H1 (cell line): ENCODE measurements at regions not wholly inside any gene's neighbourhood (a gene's known extent, or its start where the extent isn't known, plus 50 kb on each side); places are given as distances from the start of the nearest gene placed in this dataset.

Experiments used
- CTCF ChIA-PET: fragments of 300-600 bp; sonication (Branson Sonifier 250); formaldehyde crosslinking; loops from one replicate; lab custom pipeline; 2021; ENCODE audit not compliant: partially characterized antibody; lab: Charles Lee
- POLR2A ChIA-PET: fragments of 300-600 bp; sonication (Branson Sonifier 250); formaldehyde crosslinking; loops from one replicate; lab custom pipeline; 2021; ENCODE audit warnings: inconsistent platforms; ENCODE audit not compliant: partially characterized antibody; lab: Charles Lee
- DNase-seq, 2 experiments: peaks; one replicate each; pipeline versions ENCODE4 v3.0.0 to v3.0.0-alpha.2; 2010 to 2022; ENCODE audit warnings: low spot score in 2 of 2, low read depth in 1 of 2, mixed read lengths in 1 of 2
- FAIRE-seq: peaks from 2 replicates; lab custom pipeline; 2011; peaks lifted over from hg19 to GRCh38; lab: Jason Lieb, UNC
- H2AFZ ChIP-seq: 2 replicates; pipeline ENCODE4 v1.8.1; 2012; ENCODE audit warnings: low read length, inconsistent platforms
- H2AK5ac ChIP-seq: 2 replicates; pipeline ENCODE4 v1.6.1; 2013; ENCODE audit warnings: low read depth, low read length
- H2BK120ac ChIP-seq: replicated peaks from 2 replicates; pipeline ENCODE3; 2013; ENCODE audit warnings: low read depth, low read length, inconsistent platforms
- H2BK12ac ChIP-seq: 2 replicates; pipeline ENCODE4 v1.6.1; 2013; ENCODE audit warnings: low read depth, low read length
- H2BK15ac ChIP-seq: 2 replicates; pipeline ENCODE4 v1.6.1; 2013; ENCODE audit warnings: low read length
- H2BK20ac ChIP-seq: 2 replicates; pipeline ENCODE4 v1.6.1; 2013; ENCODE audit warnings: low read length
- H2BK5ac ChIP-seq: 2 replicates; pipeline ENCODE4 v1.6.1; 2013; ENCODE audit warnings: low read depth, low read length
- H3K14ac ChIP-seq: 2 replicates; pipeline ENCODE4 v1.6.1; 2013; ENCODE audit warnings: inconsistent platforms; ENCODE audit not compliant: insufficient read length
- H3K18ac ChIP-seq: 2 replicates; pipeline ENCODE4 v1.6.1; 2013; ENCODE audit warnings: low read length; ENCODE audit errors: extremely low read depth
- H3K23ac ChIP-seq: 2 replicates; pipeline ENCODE4 v1.6.1; 2013; ENCODE audit warnings: inconsistent platforms; ENCODE audit not compliant: insufficient read length
- H3K23me2 ChIP-seq: 2 replicates; pipeline ENCODE4 v1.6.1; 2013; ENCODE audit warnings: low read depth, low read length
- H3K27ac ChIP-seq: 2 replicates; pipeline ENCODE4 v1.6.1; 2011; ENCODE audit warnings: low read depth, low read length, inconsistent platforms
- H3K27me3 ChIP-seq, 4 experiments: replicated peaks in 1 of 4; 1 replicate in 1 of 4; 2 replicates in 3 of 4; pipeline versions ENCODE4 v1.6.1 to v1.8.1; 2011 to 2013; ENCODE audit warnings: low read length in 3 of 4, mild to moderate bottlenecking in 3 of 4, inconsistent platforms in 2 of 4, mixed read lengths in 2 of 4, moderate library complexity in 1 of 4; ENCODE audit not compliant: control insufficient read depth in 3 of 4, insufficient read depth in 3 of 4; ENCODE audit errors: extremely low read depth in 1 of 4
- H3K36me3 ChIP-seq, 4 experiments: 2 replicates each; pipeline versions ENCODE4 v1.6.1 to v1.8.1; 2011 to 2013; ENCODE audit warnings: mild to moderate bottlenecking in 4 of 4, low read length in 3 of 4, moderate library complexity in 2 of 4, control low read depth in 1 of 4, inconsistent platforms in 1 of 4; ENCODE audit not compliant: insufficient read depth in 4 of 4, control insufficient read depth in 2 of 4
- H3K4ac ChIP-seq: replicated peaks from 2 replicates; pipeline ENCODE3; 2013; ENCODE audit warnings: low read length, low read depth, mixed read lengths, inconsistent platforms; ENCODE audit not compliant: insufficient read length
- H3K4me1 ChIP-seq, 4 experiments: replicated peaks in 1 of 4; 1 replicate in 1 of 4; 2 replicates in 3 of 4; pipeline versions ENCODE4 v1.6.1 to v1.8.1; 2011 to 2013; ENCODE audit warnings: low read length in 3 of 4, inconsistent platforms in 2 of 4, mixed read lengths in 1 of 4; ENCODE audit not compliant: insufficient read depth in 4 of 4, control insufficient read depth in 3 of 4
- H3K4me2 ChIP-seq, 2 experiments: 2 replicates each; pipeline versions ENCODE4 v1.6.1 to v1.8.1; 2011 to 2013; ENCODE audit warnings: low read depth in 2 of 2, low read length in 2 of 2, control low read depth in 1 of 2, inconsistent platforms in 1 of 2, mild to moderate bottlenecking in 1 of 2; ENCODE audit not compliant: insufficient read depth in 1 of 2
- H3K4me3 ChIP-seq, 4 experiments: fragments of 200-600, 300-600 bp in 1 of 4; sonication (generic), shearing (Covaris generic), sonication (Bioruptor Twin) in 1 of 4; 2 replicates each; pipeline versions ENCODE4 v1.5.1 to v1.8.1; 2011 to 2016; ENCODE audit warnings: low read length in 4 of 4, low read depth in 3 of 4, control low read depth in 2 of 4, inconsistent platforms in 2 of 4, mild to moderate bottlenecking in 2 of 4, mixed read lengths in 1 of 4, moderate library complexity in 1 of 4; ENCODE audit not compliant: insufficient read depth in 2 of 4; ENCODE audit errors: extremely low read depth in 1 of 4
- H3K56ac ChIP-seq: replicated peaks from 2 replicates; pipeline ENCODE3; 2013; ENCODE audit warnings: low read depth, mild to moderate bottlenecking, mixed read lengths, low read length, inconsistent platforms; ENCODE audit not compliant: insufficient read length
- H3K79me1 ChIP-seq: 2 replicates; pipeline ENCODE4 v1.6.1; 2013; ENCODE audit warnings: low read depth, low read length, control low read depth
- H3K79me2 ChIP-seq, 2 experiments: 2 replicates each; pipeline versions ENCODE4 v1.6.1 to v1.8.1; 2012 to 2013; ENCODE audit warnings: low read length in 2 of 2, mild to moderate bottlenecking in 2 of 2, inconsistent platforms in 1 of 2; ENCODE audit not compliant: insufficient read depth in 2 of 2, control insufficient read depth in 1 of 2
- H3K9ac ChIP-seq, 4 experiments: replicated peaks in 1 of 4; 1 replicate in 1 of 4; 2 replicates in 3 of 4; pipeline versions ENCODE4 v1.6.1 to v1.8.1; 2011 to 2013; ENCODE audit warnings: low read depth in 3 of 4, low read length in 3 of 4, control low read depth in 2 of 4, mild to moderate bottlenecking in 2 of 4, moderate library complexity in 2 of 4, inconsistent platforms in 1 of 4; ENCODE audit errors: extremely low read depth in 1 of 4
- H3K9me3 ChIP-seq, 2 experiments: 2 replicates each; pipeline versions ENCODE4 v1.6.1 to v1.8.1; 2012 to 2013; ENCODE audit warnings: mild to moderate bottlenecking in 2 of 2, moderate library complexity in 2 of 2, control low read depth in 1 of 2, inconsistent platforms in 1 of 2, low read depth in 1 of 2, low read length in 1 of 2, mixed read lengths in 1 of 2; ENCODE audit not compliant: insufficient read depth in 2 of 2
- H4K20me1 ChIP-seq, 2 experiments: replicated peaks in 1 of 2; 2 replicates each; pipeline versions ENCODE3 to v1.8.1; 2011 to 2013; ENCODE audit warnings: inconsistent platforms in 2 of 2, low read length in 2 of 2, mild to moderate bottlenecking in 1 of 2; ENCODE audit not compliant: insufficient read depth in 2 of 2, control insufficient read depth in 1 of 2
- H4K5ac ChIP-seq: 2 replicates; pipeline ENCODE4 v1.6.1; 2013; ENCODE audit warnings: low read length, low read depth, mixed read lengths, inconsistent platforms; ENCODE audit not compliant: insufficient read length
- H4K8ac ChIP-seq: 2 replicates; pipeline ENCODE4 v1.8.0; 2013; ENCODE audit warnings: mild to moderate bottlenecking, moderate library complexity, low read length, inconsistent platforms; ENCODE audit not compliant: insufficient read depth; ENCODE audit errors: extremely low read depth
- H4K91ac ChIP-seq: replicated peaks from 2 replicates; pipeline ENCODE3; 2013; ENCODE audit warnings: low read length, mixed read lengths, inconsistent platforms; ENCODE audit not compliant: insufficient read length
- PHF8 ChIP-seq: fragments of 200-600 bp; sonication (generic); conservative IDR thresholded peaks from 2 replicates; pipeline ENCODE4 v1.7.1; 2012; ENCODE audit warnings: low read depth, mild to moderate bottlenecking, inconsistent platforms, low read length, moderate library complexity
- WGBS, 2 experiments: shearing (Covaris generic) in 1 of 2; methylation state at CpG; one replicate each; pipeline versions ENCODE4 v1.1.6 to v1.1.7; 2013 to 2015; ENCODE audit warnings: low lambda C conversion rate in 2 of 2, mixed read lengths in 2 of 2, inconsistent platforms in 1 of 2, low coverage in 1 of 2, missing lambda C conversion rate in 1 of 2; ENCODE audit not compliant: insufficient replicate concordance in 2 of 2, insufficient coverage in 1 of 2, insufficient read length in 1 of 2; ENCODE audit errors: extremely low coverage in 1 of 2, missing lambda C conversion rate in 1 of 2; 5-methylcytosine and 5-hydroxymethylcytosine counted together

DNA sequence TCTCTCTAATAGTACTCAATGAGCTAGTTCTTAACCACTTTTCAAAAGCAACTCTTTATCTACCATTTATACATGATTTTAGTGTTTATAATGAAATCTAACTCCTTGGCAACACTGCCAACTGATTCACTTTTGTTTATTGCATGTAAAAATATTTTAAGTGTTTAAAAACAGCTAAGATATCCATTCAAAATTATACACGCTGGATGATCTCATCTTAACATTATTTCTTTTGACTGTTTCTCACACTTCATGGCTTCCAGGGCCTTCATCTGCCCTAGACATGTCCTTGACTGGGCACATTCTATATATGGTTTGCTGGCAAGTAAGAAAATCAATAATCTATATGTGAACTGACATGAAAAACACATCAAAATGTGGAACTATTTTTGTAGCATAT, 414.6 kb upstream of the LUZP2 start:
- H3K79me2 ChIP-seq = no peaks in the 10 kb centered on the region
- H4K8ac ChIP-seq = no peak overlapping the region
- H3K27ac ChIP-seq = no peak overlapping the region
- no peak overlapping the region for H2AK5ac ChIP-seq
- no peak overlapping the region for H4K5ac ChIP-seq
- H2BK120ac ChIP-seq = no peak overlapping the region
- ChIA-PET POLR2A (no interaction called here), CTCF (no interaction called here)
- H3K56ac ChIP-seq = no peak overlapping the region
- 92% methylated on average over 1 of the region's 1 CpG; no CpG with 5 or more reads in 1 of the 2 experiments for WGBS, 2 experiments
- H2AFZ ChIP-seq = no peak overlapping the region
- no peak overlapping the region for H3K4me3 ChIP-seq
- H2BK5ac ChIP-seq = no peak overlapping the region
- no peaks in the 10 kb centered on the region for H3K79me1 ChIP-seq
- H3K14ac ChIP-seq = no peak overlapping the region
- no peak overlapping the region for H2BK15ac ChIP-seq
- H3K4ac ChIP-seq = no peak overlapping the region
- H4K91ac ChIP-seq = no peak overlapping the region
- H3K27me3 ChIP-seq = no peaks in the 10 kb centered on the region
- no peaks in the 10 kb centered on the region for H3K9me3 ChIP-seq
- no peak for DNase-seq
- no peaks in the 10 kb centered on the region for H3K4me1 ChIP-seq
- H4K20me1 ChIP-seq = no peaks in the 10 kb centered on the region
- no peak overlapping the region for H2BK20ac ChIP-seq
- no peak for FAIRE-seq
- H3K23ac ChIP-seq = no peak overlapping the region
- TF ChIP-seq PHF8 = no peak
- TF ChIP-seq, all 59 proteins: peak for 0
- H3K23me2 ChIP-seq = no peaks in the 10 kb centered on the region
- no peak overlapping the region for H3K9ac ChIP-seq
- no peak overlapping the region for H2BK12ac ChIP-seq
- no peak overlapping the region for H3K4me2 ChIP-seq
- H3K18ac ChIP-seq = no peak overlapping the region
- no peaks in the 10 kb centered on the region for H3K36me3 ChIP-seq
